KMS-11 (cell line): ENCODE measurements at regions not wholly inside any gene's neighbourhood (a gene's known extent, or its start where the extent isn't known, plus 50 kb on each side); places are given as distances from the start of the nearest gene placed in this dataset.

ENCODE experiments used
- H2AFZ ChIP-seq: fragments of 200-600 bp; sonication (generic); 2 replicates; pipeline ENCODE4 v1.6.1; 2016; ENCODE audit warnings: antibody characterized with exemption, mixed run types, low read depth
- H3K27ac ChIP-seq: fragments of 200-600 bp; sonication (generic); 2 replicates; pipeline ENCODE4 v1.6.1; 2016; ENCODE audit warnings: mild to moderate bottlenecking, mixed run types
- H3K27me3 ChIP-seq: fragments of 200-600 bp; sonication (generic); 2 replicates; pipeline ENCODE4 v1.6.1; 2017; ENCODE audit warnings: mild to moderate bottlenecking, low read depth, mixed run types, moderate library complexity; ENCODE audit not compliant: insufficient read depth
- H3K36me3 ChIP-seq: fragments of 200-600 bp; sonication (generic); 2 replicates; pipeline ENCODE4 v1.6.1; 2017; ENCODE audit warnings: mild to moderate bottlenecking, mixed run types; ENCODE audit not compliant: insufficient read depth
- H3K4me1 ChIP-seq: fragments of 200-600 bp; sonication (generic); 2 replicates; pipeline ENCODE4 v1.6.1; 2016; ENCODE audit warnings: mild to moderate bottlenecking, low read depth, mixed run types; ENCODE audit not compliant: poor library complexity, severe bottlenecking
- H3K4me2 ChIP-seq: fragments of 200-600 bp; sonication (generic); 2 replicates; pipeline ENCODE4 v1.7.0; 2016; ENCODE audit warnings: mild to moderate bottlenecking, mixed run types
- H3K4me3 ChIP-seq: fragments of 200-600 bp; sonication (generic); IDR thresholded peaks from 2 replicates; pipeline ENCODE4 v1.6.1; 2017; ENCODE audit warnings: low read depth, low read length, mixed read lengths; ENCODE audit not compliant: insufficient read depth
- H3K79me2 ChIP-seq: fragments of 200-600 bp; sonication (generic); 2 replicates; pipeline ENCODE4 v1.6.1; 2016; ENCODE audit warnings: low read depth, mixed run types; ENCODE audit not compliant: insufficient read depth
- H3K9ac ChIP-seq: fragments of 200-600 bp; sonication (generic); 2 replicates; pipeline ENCODE4 v1.6.1; 2016; ENCODE audit warnings: mild to moderate bottlenecking, mixed run types
- H4K20me1 ChIP-seq: fragments of 200-600 bp; sonication (generic); 2 replicates; pipeline ENCODE4 v1.6.1; 2016; ENCODE audit warnings: mild to moderate bottlenecking, mixed run types; ENCODE audit not compliant: insufficient read depth
- TF ChIP-seq, protein P1 (sequence below): fragments of 200-600 bp; sonication (generic); conservative IDR thresholded peaks from 2 replicates; pipeline ENCODE4 v1.6.1; 2017; ENCODE audit warnings: low read depth, mild to moderate bottlenecking, antibody characterized with exemption, low read length, moderate library complexity, mixed read lengths

- Histone ChIP-seq H3K4me1 (no peaks in the 10 kb centered on the region), H3K9ac (no peak overlapping the region), H3K4me3 (no peak overlapping the region), H3K27ac (no peak overlapping the region), H3K79me2 (no peaks in the 10 kb centered on the region), H4K20me1 (no peaks in the 10 kb centered on the region), H3K36me3 (no peaks in the 10 kb centered on the region), H2AFZ (no peak overlapping the region), H3K4me2 (no peak overlapping the region), H3K27me3 (no peaks in the 10 kb centered on the region)
- TF ChIP-seq, protein P1, sequence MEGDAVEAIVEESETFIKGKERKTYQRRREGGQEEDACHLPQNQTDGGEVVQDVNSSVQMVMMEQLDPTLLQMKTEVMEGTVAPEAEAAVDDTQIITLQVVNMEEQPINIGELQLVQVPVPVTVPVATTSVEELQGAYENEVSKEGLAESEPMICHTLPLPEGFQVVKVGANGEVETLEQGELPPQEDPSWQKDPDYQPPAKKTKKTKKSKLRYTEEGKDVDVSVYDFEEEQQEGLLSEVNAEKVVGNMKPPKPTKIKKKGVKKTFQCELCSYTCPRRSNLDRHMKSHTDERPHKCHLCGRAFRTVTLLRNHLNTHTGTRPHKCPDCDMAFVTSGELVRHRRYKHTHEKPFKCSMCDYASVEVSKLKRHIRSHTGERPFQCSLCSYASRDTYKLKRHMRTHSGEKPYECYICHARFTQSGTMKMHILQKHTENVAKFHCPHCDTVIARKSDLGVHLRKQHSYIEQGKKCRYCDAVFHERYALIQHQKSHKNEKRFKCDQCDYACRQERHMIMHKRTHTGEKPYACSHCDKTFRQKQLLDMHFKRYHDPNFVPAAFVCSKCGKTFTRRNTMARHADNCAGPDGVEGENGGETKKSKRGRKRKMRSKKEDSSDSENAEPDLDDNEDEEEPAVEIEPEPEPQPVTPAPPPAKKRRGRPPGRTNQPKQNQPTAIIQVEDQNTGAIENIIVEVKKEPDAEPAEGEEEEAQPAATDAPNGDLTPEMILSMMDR, result no peak
Measured at GRCh38 chr17:22512057-22512456, 819.7 kb downstream of the KCNJ18 start.

DNA sequence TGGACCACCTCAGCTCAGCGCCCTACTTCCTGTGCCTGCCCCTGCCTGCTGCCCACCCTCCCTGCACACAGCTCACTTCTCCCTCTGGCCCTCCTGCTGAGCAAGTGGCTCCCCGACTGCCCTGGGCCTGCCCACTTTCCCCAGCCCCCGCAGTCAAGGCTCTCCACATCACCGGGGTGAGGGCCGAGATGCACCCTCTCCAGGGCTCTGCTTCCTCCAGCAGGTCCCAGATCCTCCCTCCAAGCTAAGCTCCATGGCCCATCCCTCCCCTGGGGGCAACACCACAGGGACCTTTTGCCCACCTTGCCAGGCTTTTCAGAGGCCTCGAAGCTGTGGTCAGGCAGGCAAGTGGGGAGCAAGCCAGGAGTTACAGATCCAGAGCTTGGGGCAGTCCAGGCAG, 820.2 kb downstream of the KCNJ18 start:
- Histone ChIP-seq H3K4me2 (no peak overlapping the region), H3K9ac (no peak overlapping the region), H4K20me1 (no peaks in the 10 kb centered on the region), H3K27ac (no peak overlapping the region), H3K79me2 (no peaks in the 10 kb centered on the region), H3K36me3 (no peaks in the 10 kb centered on the region), H3K4me3 (no peak overlapping the region), H3K4me1 (no peaks in the 10 kb centered on the region), H3K27me3 (no peaks in the 10 kb centered on the region), H2AFZ (no peak overlapping the region)
- TF ChIP-seq, protein P1, result no peak

DNA sequence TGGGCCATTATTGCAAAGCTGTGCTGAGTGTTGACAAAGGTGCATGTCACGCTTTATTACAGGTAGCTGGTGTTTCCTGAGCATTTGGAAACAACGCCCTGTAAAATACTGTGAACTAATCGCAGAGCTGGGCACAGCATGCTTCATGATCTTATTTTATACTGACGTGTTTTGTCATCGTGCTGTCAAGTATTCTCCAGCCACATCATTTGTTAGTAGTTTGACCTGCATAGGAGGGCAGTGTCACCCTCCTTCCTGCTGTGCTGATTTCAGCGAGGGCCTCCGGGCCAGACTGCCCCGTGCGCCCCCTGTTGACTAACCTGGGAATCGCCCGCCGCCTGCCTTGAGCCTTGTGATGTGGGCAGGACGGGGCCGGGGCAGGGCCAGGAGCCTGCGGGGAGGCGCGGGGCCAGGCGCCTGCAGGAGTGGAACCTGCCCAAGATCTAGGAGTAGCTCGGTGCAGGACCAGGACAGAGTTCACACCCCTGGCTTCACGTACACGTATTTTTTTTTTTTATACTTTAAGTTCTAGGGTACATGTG, 820.7 kb downstream of the KCNJ18 start:
- H2AFZ ChIP-seq, result no peak overlapping the region
- no peaks in the 10 kb centered on the region for H3K4me1 ChIP-seq
- H3K4me2 ChIP-seq, result no peak overlapping the region
- H3K79me2 ChIP-seq, result no peaks in the 10 kb centered on the region
- TF ChIP-seq, protein P1, result no peak
- no peak overlapping the region for H3K27ac ChIP-seq
- H3K4me3 ChIP-seq, result no peak overlapping the region
- no peak overlapping the region for H3K9ac ChIP-seq
- H4K20me1 ChIP-seq, result no peaks in the 10 kb centered on the region
- no peaks in the 10 kb centered on the region for H3K27me3 ChIP-seq
- no peaks in the 10 kb centered on the region for H3K36me3 ChIP-seq

- Histone ChIP-seq H3K4me1 (no peaks in the 10 kb centered on the region), H2AFZ (no peak overlapping the region), H3K79me2 (no peaks in the 10 kb centered on the region), H3K27ac (no peak overlapping the region), H3K27me3 (no peaks in the 10 kb centered on the region), H3K36me3 (no peaks in the 10 kb centered on the region), H4K20me1 (no peaks in the 10 kb centered on the region), H3K4me2 (no peak overlapping the region), H3K9ac (no peak overlapping the region), H3K4me3 (no peak overlapping the region)
- TF ChIP-seq, protein P1, result no peak
Measured at GRCh38 chr17:22514315-22514714, 822.0 kb downstream of the KCNJ18 start.
